OCI-LY1 (cell line): ENCODE measurements at regions not wholly inside any gene's neighbourhood (a gene's known extent, or its start where the extent isn't known, plus 50 kb on each side); places are given as distances from the start of the nearest gene placed in this dataset.

Source experiments
- EZH2 ChIP-seq: fragments of 200-600 bp; sonication (generic), shearing (Covaris generic); IDR thresholded peaks from 2 replicates; pipeline ENCODE4 v1.8.0; 2017; ENCODE audit warnings: borderline replicate concordance, mixed run types, mild to moderate bottlenecking, antibody characterized with exemption, low read length, moderate library complexity, mixed read lengths
- TF ChIP-seq, protein P1 (sequence below): fragments of 200-600 bp; sonication (generic), shearing (Covaris generic); IDR thresholded peaks from 2 replicates; pipeline ENCODE4 v1.5.1; 2017; ENCODE audit warnings: mild to moderate bottlenecking, antibody characterized with exemption, low read length, moderate library complexity, mixed read lengths

DNA sequence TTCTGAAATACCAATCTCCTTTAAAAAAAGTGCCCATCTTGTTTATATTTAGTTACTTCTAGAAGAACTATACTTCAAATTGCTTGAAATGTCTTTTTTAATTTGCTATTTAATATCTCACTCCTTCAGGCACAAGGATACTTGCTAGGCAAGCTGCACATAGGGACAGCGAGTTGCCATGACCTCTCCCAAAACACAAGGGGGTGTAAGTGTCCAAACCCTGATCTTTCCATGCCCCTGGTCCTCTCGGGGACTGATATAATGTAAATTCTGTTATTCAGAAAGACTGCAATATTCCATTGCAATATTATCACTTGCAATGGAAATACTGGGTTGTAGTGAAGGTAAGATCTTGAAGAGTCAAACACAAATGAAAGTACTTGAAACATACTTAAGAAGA lies 480.4 kb downstream of the CETN3 start:
- TF ChIP-seq, protein P1, sequence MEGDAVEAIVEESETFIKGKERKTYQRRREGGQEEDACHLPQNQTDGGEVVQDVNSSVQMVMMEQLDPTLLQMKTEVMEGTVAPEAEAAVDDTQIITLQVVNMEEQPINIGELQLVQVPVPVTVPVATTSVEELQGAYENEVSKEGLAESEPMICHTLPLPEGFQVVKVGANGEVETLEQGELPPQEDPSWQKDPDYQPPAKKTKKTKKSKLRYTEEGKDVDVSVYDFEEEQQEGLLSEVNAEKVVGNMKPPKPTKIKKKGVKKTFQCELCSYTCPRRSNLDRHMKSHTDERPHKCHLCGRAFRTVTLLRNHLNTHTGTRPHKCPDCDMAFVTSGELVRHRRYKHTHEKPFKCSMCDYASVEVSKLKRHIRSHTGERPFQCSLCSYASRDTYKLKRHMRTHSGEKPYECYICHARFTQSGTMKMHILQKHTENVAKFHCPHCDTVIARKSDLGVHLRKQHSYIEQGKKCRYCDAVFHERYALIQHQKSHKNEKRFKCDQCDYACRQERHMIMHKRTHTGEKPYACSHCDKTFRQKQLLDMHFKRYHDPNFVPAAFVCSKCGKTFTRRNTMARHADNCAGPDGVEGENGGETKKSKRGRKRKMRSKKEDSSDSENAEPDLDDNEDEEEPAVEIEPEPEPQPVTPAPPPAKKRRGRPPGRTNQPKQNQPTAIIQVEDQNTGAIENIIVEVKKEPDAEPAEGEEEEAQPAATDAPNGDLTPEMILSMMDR, result no peak
- TF ChIP-seq EZH2, result no peak
